IMR-90 (cell line): ENCODE measurements at regions not wholly inside any gene's neighbourhood (a gene's known extent, or its start where the extent isn't known, plus 50 kb on each side); places are given as distances from the start of the nearest gene placed in this dataset.
A peak's percentile ranks its signal among the peaks of the same experiment; 100 is the strongest.

ENCODE experiments used
- ATAC-seq: fragments of 200-7000 bp; cut with Tn5 transposase; 2 replicates; pipeline ENCODE4 v1.9.1; 2020; ENCODE audit warnings: low read depth, mild to moderate bottlenecking, moderate library complexity
- BruUV-seq: library from RNA; stranded (reverse); fragments of 400-500 nt; replicated peaks from 2 replicates; lab custom pipeline; 2021; lab: Mats Ljungman, UMichigan
- CTCF ChIA-PET: fragments of 300-600 bp; formaldehyde crosslinking; extraction: SDS; loops from one replicate; lab custom pipeline; 2021; ENCODE audit warnings: antibody characterized with exemption; lab: Yijun Ruan, JAX
- POLR2A ChIA-PET: fragments of 300-600 bp; sonication (Branson Sonifier 250); formaldehyde crosslinking; loops from one replicate; lab custom pipeline; 2022; ENCODE audit warnings: antibody characterized with exemption; ENCODE audit not compliant: unreplicated experiment; lab: Charles Lee
- DNase-seq: peaks from one replicate; pipeline ENCODE4 v3.0.0; 2013
- H2AFZ ChIP-seq: replicated peaks from 2 replicates; pipeline ENCODE3; 2013; ENCODE audit warnings: low read length, mild to moderate bottlenecking; ENCODE audit not compliant: poor library complexity
- H2AK5ac ChIP-seq: 2 replicates; pipeline ENCODE4 v1.6.1; 2013; ENCODE audit warnings: low read depth, low read length, inconsistent platforms
- H2AK9ac ChIP-seq: replicated peaks from 2 replicates; pipeline ENCODE3; 2013; ENCODE audit warnings: mild to moderate bottlenecking, low read depth, low read length, moderate library complexity; ENCODE audit not compliant: poor library complexity
- H2BK120ac ChIP-seq: 2 replicates; pipeline ENCODE4 v1.6.1; 2013; ENCODE audit warnings: low read depth, low read length, inconsistent platforms
- H2BK15ac ChIP-seq: 3 replicates; pipeline ENCODE4 v1.6.1; 2013; ENCODE audit warnings: low read depth, low read length, inconsistent platforms
- H2BK20ac ChIP-seq: 2 replicates; pipeline ENCODE4 v1.6.1; 2013; ENCODE audit warnings: low read depth, mild to moderate bottlenecking, inconsistent platforms, low read length, moderate library complexity
- H2BK5ac ChIP-seq: 2 replicates; pipeline ENCODE4 v1.6.1; 2013; ENCODE audit warnings: mild to moderate bottlenecking, low read depth, low read length, inconsistent platforms; ENCODE audit not compliant: poor library complexity, severe bottlenecking
- H3K14ac ChIP-seq: replicated peaks from 2 replicates; pipeline ENCODE4 v1.6.1; 2013; ENCODE audit warnings: low read depth, low read length, inconsistent platforms
- H3K18ac ChIP-seq: 2 replicates; pipeline ENCODE4 v1.6.1; 2013; ENCODE audit warnings: low read depth, low read length, control low read depth
- H3K23ac ChIP-seq: 2 replicates; pipeline ENCODE4 v1.6.1; 2013; ENCODE audit warnings: low read depth, low read length, inconsistent platforms
- H3K27ac ChIP-seq: 2 replicates; pipeline ENCODE4 v1.5.1; 2013; ENCODE audit warnings: mild to moderate bottlenecking, control low read depth, low read length; ENCODE audit not compliant: insufficient read depth
- H3K27me3 ChIP-seq: 2 replicates; pipeline ENCODE4 v1.6.1; 2013; ENCODE audit warnings: low read length; ENCODE audit not compliant: control insufficient read depth, insufficient read depth
- H3K36me3 ChIP-seq: 2 replicates; pipeline ENCODE4 v1.6.1; 2013; ENCODE audit warnings: low read length, mixed read lengths; ENCODE audit not compliant: control insufficient read depth, insufficient read depth
- H3K4ac ChIP-seq: 2 replicates; pipeline ENCODE4 v1.6.1; 2013; ENCODE audit warnings: low read depth, low read length, inconsistent platforms
- H3K4me1 ChIP-seq: 2 replicates; pipeline ENCODE4 v1.6.1; 2013; ENCODE audit warnings: low read length, mixed read lengths; ENCODE audit not compliant: control insufficient read depth, insufficient read depth
- H3K4me2 ChIP-seq: 2 replicates; pipeline ENCODE4 v1.6.1; 2013; ENCODE audit warnings: low read depth, mild to moderate bottlenecking, control low read depth, low read length, moderate library complexity
- H3K4me3 ChIP-seq: 2 replicates; pipeline ENCODE4 v1.5.1; 2013; ENCODE audit warnings: low read depth, mild to moderate bottlenecking, control low read depth, low read length, moderate library complexity; ENCODE audit not compliant: insufficient read depth
- H3K56ac ChIP-seq: 2 replicates; pipeline ENCODE4 v1.6.1; 2013; ENCODE audit warnings: low read length, inconsistent platforms; ENCODE audit not compliant: insufficient read depth; ENCODE audit errors: extremely low read depth
- H3K79me1 ChIP-seq, 2 experiments: 2 replicates each; pipeline ENCODE4 v1.6.1; 2013; ENCODE audit warnings: low read length in 2 of 2, inconsistent platforms in 1 of 2, low read depth in 1 of 2
- H3K9ac ChIP-seq: 2 replicates; pipeline ENCODE4 v1.6.1; 2013; ENCODE audit warnings: low read depth, low read length, control low read depth
- H3K9me1 ChIP-seq: 2 replicates; pipeline ENCODE4 v1.6.1; 2013; ENCODE audit warnings: low read length, inconsistent platforms; ENCODE audit not compliant: insufficient read depth
- H3K9me3 ChIP-seq: 2 replicates; pipeline ENCODE4 v1.6.1; 2013; ENCODE audit warnings: low read length; ENCODE audit not compliant: control insufficient read depth, insufficient read depth
- H4K20me1 ChIP-seq: 2 replicates; pipeline ENCODE4 v1.6.1; 2013; ENCODE audit warnings: low read length, inconsistent platforms; ENCODE audit not compliant: insufficient read depth
- H4K5ac ChIP-seq: 2 replicates; pipeline ENCODE4 v1.6.1; 2013; ENCODE audit warnings: mild to moderate bottlenecking, low read depth, low read length, control low read depth
- H4K8ac ChIP-seq, 2 experiments: 2 replicates each; pipeline ENCODE4 v1.6.1; 2013; ENCODE audit warnings: low read depth in 2 of 2, low read length in 2 of 2, control low read depth in 1 of 2, inconsistent platforms in 1 of 2
- H4K91ac ChIP-seq: 2 replicates; pipeline ENCODE4 v1.6.1; 2013; ENCODE audit warnings: low read depth, low read length, inconsistent platforms; ENCODE audit not compliant: insufficient read depth
- BHLHE40 ChIP-seq: fragments of 150-350 bp; IDR thresholded peaks from 2 replicates; pipeline ENCODE4 v1.6.1; 2016; ENCODE audit warnings: mild to moderate bottlenecking, low read depth, low read length
- CEBPB ChIP-seq: IDR thresholded peaks from 2 replicates; pipeline ENCODE4 v1.6.1; 2012; ENCODE audit warnings: low read depth, low read length, improper control_type of control experiment
- CTCF ChIP-seq: conservative IDR thresholded peaks from 2 replicates; pipeline ENCODE4 v1.5.1; 2012; ENCODE audit warnings: mild to moderate bottlenecking, low read depth, low read length, improper control_type of control experiment
- ELK1 ChIP-seq: fragments of 150-350 bp; IDR thresholded peaks from 2 replicates; pipeline ENCODE4 v1.6.1; 2016; ENCODE audit warnings: low read depth, mild to moderate bottlenecking, low read length, moderate library complexity, borderline replicate concordance
- FOS ChIP-seq: fragments of 150-350 bp; IDR thresholded peaks from 2 replicates; pipeline ENCODE4 v1.6.1; 2016; ENCODE audit warnings: low read depth, low read length
- MAFK ChIP-seq: IDR thresholded peaks from 2 replicates; pipeline ENCODE4 v1.6.1; 2012; ENCODE audit warnings: low read depth, low read length, improper control_type of control experiment
- MAZ ChIP-seq: IDR thresholded peaks from 2 replicates; pipeline ENCODE4 v1.6.1; 2012; ENCODE audit warnings: low read depth, mild to moderate bottlenecking, low read length, improper control_type of control experiment, moderate library complexity, borderline replicate concordance
- MXI1 ChIP-seq: IDR thresholded peaks from 2 replicates; pipeline ENCODE4 v1.6.1; 2012; ENCODE audit warnings: low read depth, mild to moderate bottlenecking, low read length, moderate library complexity, borderline replicate concordance
- NFE2L2 ChIP-seq: fragments of 150-350 bp; IDR thresholded peaks from 2 replicates; pipeline ENCODE4 v1.6.1; 2016; ENCODE audit warnings: low read depth, mild to moderate bottlenecking, low read length
- POLR2A ChIP-seq: IDR thresholded peaks from 2 replicates; pipeline ENCODE4 v1.6.1; 2012; ENCODE audit warnings: mild to moderate bottlenecking, low read depth, low read length
- RAD21 ChIP-seq: IDR thresholded peaks from 2 replicates; pipeline ENCODE4 v1.6.1; 2012; ENCODE audit warnings: low read length, improper control_type of control experiment
- RCOR1 ChIP-seq: IDR thresholded peaks from 2 replicates; pipeline ENCODE4 v1.6.1; 2012; ENCODE audit warnings: mild to moderate bottlenecking, low read length, improper control_type of control experiment; ENCODE audit not compliant: insufficient replicate concordance
- RFX5 ChIP-seq: IDR thresholded peaks from 2 replicates; pipeline ENCODE4 v1.8.0; 2012; ENCODE audit warnings: low read depth, mild to moderate bottlenecking, low read length, moderate library complexity
- USF2 ChIP-seq: fragments of 150-350 bp; IDR thresholded peaks from 2 replicates; pipeline ENCODE4 v1.6.1; 2017; ENCODE audit warnings: mild to moderate bottlenecking, antibody characterized with exemption, low read length, low read depth
- WGBS, 2 experiments: methylation state at CpG; one replicate each; pipeline versions ENCODE4 v1.1.5 to v1.1.7; 2013; ENCODE audit warnings: missing lambda C conversion rate in 2 of 2; ENCODE audit not compliant: insufficient read length in 1 of 2; ENCODE audit errors: extremely low coverage in 2 of 2; 5-methylcytosine and 5-hydroxymethylcytosine counted together
- dilution Hi-C: fragments of 300-500 bp; cut with HindIII; formaldehyde crosslinking; loops from one replicate; pipeline ENCODE4 v1.14.3; 2018; ENCODE audit warnings: low sequenced_read_pairs; ENCODE audit not compliant: unreplicated experiment
- in situ Hi-C: fragments of 300-500 bp; cut with MboI; formaldehyde crosslinking; loops from 3 replicates; pipeline ENCODE4 v1.14.3; 2019; ENCODE audit warnings: low sequenced_read_pairs, inconsistent platforms, mixed read lengths
- intact Hi-C: fragments of 100-400 bp; cut with micrococcal nuclease; formaldehyde crosslinking; loops from 2 replicates; pipeline ENCODE4 v1.10.0; 2022

DNA sequence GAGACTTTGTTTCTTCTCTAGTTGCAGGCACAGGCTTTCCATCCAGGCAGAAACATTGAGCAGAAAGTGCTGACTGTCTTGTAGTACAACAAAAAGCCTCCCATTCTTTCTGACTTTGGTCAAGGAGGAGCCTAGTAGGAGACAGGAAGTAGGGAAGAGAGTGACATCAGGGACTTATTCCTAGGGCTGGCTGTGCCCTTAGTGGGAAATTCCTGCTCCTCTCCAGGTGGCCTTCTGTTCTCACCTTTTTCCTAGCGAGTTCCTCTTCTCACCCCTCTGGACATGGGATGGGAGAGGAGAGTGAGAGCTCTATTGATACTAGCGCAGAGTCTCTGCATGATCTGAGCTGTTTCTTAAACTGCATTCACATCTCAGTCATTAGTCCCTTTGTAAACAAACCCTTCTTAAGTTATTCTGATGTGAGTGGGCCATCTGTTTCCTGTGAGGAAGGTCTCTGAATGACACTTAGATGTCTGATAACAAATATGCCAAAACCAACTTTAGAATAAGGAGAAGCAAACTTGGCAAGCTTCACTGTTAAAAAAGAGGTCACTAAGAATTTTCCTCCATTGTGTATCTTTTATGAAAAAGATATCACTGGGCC, 455.0 kb downstream of the GJA1 start:
- Histone ChIP-seq H3K18ac (no peak overlapping the region), H4K20me1 (no peaks in the 10 kb centered on the region), H4K5ac (no peak overlapping the region; the same call in 1 of the 2 replicates), H2BK20ac (no peak overlapping the region), H3K4me1 (peaks cover 7% of the 10 kb centered on the region), H3K79me1 (no peaks in the 10 kb centered on the region), H3K9me3 (no peaks in the 10 kb centered on the region), H3K27me3 (no peaks in the 10 kb centered on the region), H3K4me3 (no peak overlapping the region), H3K9ac (no peak overlapping the region), H3K27ac (no peak overlapping the region), H3K4ac (no peak overlapping the region), H3K56ac (no peak overlapping the region), H2AK5ac (no peak overlapping the region), H4K91ac (no peak overlapping the region), H3K36me3 (no peaks in the 10 kb centered on the region), H2BK120ac (no peak overlapping the region), H2BK15ac (no peak overlapping the region), H3K4me2 (no peak overlapping the region), H3K23ac (no peak overlapping the region), H2AFZ (no peak overlapping the region), H3K9me1 (no peaks in the 10 kb centered on the region), H2AK9ac (no peak overlapping the region), H2BK5ac (no peak overlapping the region), H4K8ac (no peak overlapping the region), H3K14ac (0 out of 2 replicates have a peak overlapping the region, but pooled peaks have one; percentile 32)
- ChIA-PET CTCF (no interaction called here), POLR2A (no interaction called here)
- dilution Hi-C loops (no loop called here), intact Hi-C loops (no loop called here), in situ Hi-C loops (no loop called here)
- ATAC-seq, result no peak
- no peak for DNase-seq
- no CpG with 5 or more reads among the region's 2 CpGs for WGBS, 2 experiments
- no TSS peak for BruUV-seq
- TF ChIP-seq BHLHE40 (no peak), ELK1 (no peak), NFE2L2 (no peak), USF2 (no peak), CEBPB (no peak), POLR2A (no peak), MAFK (no peak), FOS (no peak), MXI1 (no peak), MAZ (no peak), RFX5 (no peak), RCOR1 (no peak), RAD21 (no peak), CTCF (no peak)
